Gastrocnemius medialis (tissue), 4 donors: ENCODE measurements at regions not wholly inside any gene's neighbourhood (a gene's known extent, or its start where the extent isn't known, plus 50 kb on each side); places are given as distances from the start of the nearest gene placed in this dataset.

Experiments used
- POLR2A ChIP-seq, 2 donors: fragments of 450-650 bp; IDR thresholded peaks; one replicate each; pipeline ENCODE4 v1.6.1; 2017; ENCODE audit warnings: antibody characterized with exemption in 2 of 2, mild to moderate bottlenecking in 2 of 2, moderate library complexity in 2 of 2
- TF ChIP-seq, protein P1 (sequence below), 5 experiments: fragments of 450-650 bp in 3 of 5; fragments of 200-600 bp in 2 of 5; sonication (generic) in 2 of 5; IDR thresholded peaks in 4 of 5; conservative IDR thresholded peaks in 1 of 5; 1 replicate in 4 of 5; 2 replicates in 1 of 5; pipeline ENCODE4 v1.5.1; 2016 to 2019; ENCODE audit warnings: antibody characterized with exemption in 5 of 5, mild to moderate bottlenecking in 3 of 5, moderate library complexity in 3 of 5

DNA sequence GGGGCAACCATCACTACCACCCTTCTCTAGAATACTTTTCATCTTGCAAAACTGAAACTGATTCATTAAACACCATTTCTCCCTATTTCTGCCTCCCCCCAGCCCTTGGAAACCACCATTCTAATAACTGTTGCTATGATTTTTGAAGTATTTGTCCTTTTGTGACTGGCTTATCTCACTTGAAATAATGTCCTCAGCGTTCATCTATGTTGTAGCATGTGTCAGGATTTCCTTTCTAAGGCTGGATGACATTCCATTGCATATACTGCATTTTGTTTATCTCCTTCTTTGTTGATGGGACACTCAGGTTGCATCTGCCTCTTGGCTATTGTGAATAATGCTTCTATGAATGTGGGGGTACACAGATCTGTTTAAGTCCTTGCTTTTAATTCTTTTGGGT lies 327.6 kb upstream of the ZNF32 start:
- TF ChIP-seq POLR2A (IDR thresholded peaks at IDR 0.05) = no peak
- TF ChIP-seq, protein P1, sequence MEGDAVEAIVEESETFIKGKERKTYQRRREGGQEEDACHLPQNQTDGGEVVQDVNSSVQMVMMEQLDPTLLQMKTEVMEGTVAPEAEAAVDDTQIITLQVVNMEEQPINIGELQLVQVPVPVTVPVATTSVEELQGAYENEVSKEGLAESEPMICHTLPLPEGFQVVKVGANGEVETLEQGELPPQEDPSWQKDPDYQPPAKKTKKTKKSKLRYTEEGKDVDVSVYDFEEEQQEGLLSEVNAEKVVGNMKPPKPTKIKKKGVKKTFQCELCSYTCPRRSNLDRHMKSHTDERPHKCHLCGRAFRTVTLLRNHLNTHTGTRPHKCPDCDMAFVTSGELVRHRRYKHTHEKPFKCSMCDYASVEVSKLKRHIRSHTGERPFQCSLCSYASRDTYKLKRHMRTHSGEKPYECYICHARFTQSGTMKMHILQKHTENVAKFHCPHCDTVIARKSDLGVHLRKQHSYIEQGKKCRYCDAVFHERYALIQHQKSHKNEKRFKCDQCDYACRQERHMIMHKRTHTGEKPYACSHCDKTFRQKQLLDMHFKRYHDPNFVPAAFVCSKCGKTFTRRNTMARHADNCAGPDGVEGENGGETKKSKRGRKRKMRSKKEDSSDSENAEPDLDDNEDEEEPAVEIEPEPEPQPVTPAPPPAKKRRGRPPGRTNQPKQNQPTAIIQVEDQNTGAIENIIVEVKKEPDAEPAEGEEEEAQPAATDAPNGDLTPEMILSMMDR (IDR thresholded peaks at IDR 0.05 in 4 of 5, conservative IDR thresholded peaks at IDR 0.05 in 1 of 5) = no peak
